ENCODE measurements at regions not wholly inside any gene's neighbourhood (a gene's known extent, or its start where the extent isn't known, plus 50 kb on each side); places are given as distances from the start of the nearest gene placed in this dataset.

- Histone ChIP-seq H3K14ac (ENCODE audit: insufficient read length) (no peak overlapping the region), H3K9ac (replicated peaks in 1 of 4; ENCODE audit: extremely low read depth in 1 of 4, low read depth in 3 of 4, low read length in 3 of 4) (no peak overlapping the region), H3K4ac (replicated peaks; ENCODE audit: insufficient read length, low read depth, low read length) (no peak overlapping the region), H3K18ac (ENCODE audit: extremely low read depth, low read length) (no peak overlapping the region), H3K4me2 (ENCODE audit: insufficient read depth in 1 of 2, low read depth in 2 of 2, low read length in 2 of 2) (no peak overlapping the region), H2AFZ (ENCODE audit: low read length) (no peak overlapping the region), H2BK12ac (ENCODE audit: low read depth, low read length) (no peak overlapping the region), H3K4me3 (ENCODE audit: extremely low read depth in 1 of 4, insufficient read depth in 2 of 4, low read depth in 3 of 4, low read length in 4 of 4) (no peak overlapping the region), H3K23me2 (ENCODE audit: low read depth, low read length) (no peaks in the 10 kb centered on the region), H3K27me3 (replicated peaks in 1 of 4; ENCODE audit: control insufficient read depth in 3 of 4, extremely low read depth in 1 of 4, insufficient read depth in 3 of 4, low read length in 3 of 4) (no peaks in the 10 kb centered on the region), H3K36me3 (ENCODE audit: control insufficient read depth in 2 of 4, insufficient read depth in 4 of 4, low read length in 3 of 4) (peaks cover 0 to 6% (median 2%) of the 10 kb centered on the region in 4 experiments; a peak in 3 of 8 replicates), H2AK5ac (ENCODE audit: low read depth, low read length) (no peak overlapping the region), H4K20me1 (replicated peaks in 1 of 2; ENCODE audit: control insufficient read depth in 1 of 2, insufficient read depth in 2 of 2, low read length in 2 of 2) (peaks cover 0 to 8% of the 10 kb centered on the region in 2 experiments), H2BK5ac (ENCODE audit: low read depth, low read length) (peak overlapping the region; percentile 30; the same call in 1 of the 2 replicates), H3K23ac (ENCODE audit: insufficient read length) (no peak overlapping the region), H2BK120ac (replicated peaks; ENCODE audit: low read depth, low read length) (no peak overlapping the region), H2BK15ac (ENCODE audit: low read length) (no peak overlapping the region), H4K8ac (ENCODE audit: extremely low read depth, insufficient read depth, low read length) (no peak overlapping the region), H4K91ac (replicated peaks; ENCODE audit: insufficient read length, low read length) (no peak overlapping the region), H3K56ac (replicated peaks; ENCODE audit: insufficient read length, low read depth, low read length) (no peak overlapping the region), H3K9me3 (ENCODE audit: insufficient read depth in 2 of 2, low read depth in 1 of 2, low read length in 1 of 2) (peaks cover 3 to 6% of the 10 kb centered on the region in 2 experiments; a peak in 2 of 4 replicates), H4K5ac (ENCODE audit: insufficient read length, low read depth, low read length) (no peak overlapping the region), H3K4me1 (replicated peaks in 1 of 4; ENCODE audit: control insufficient read depth in 3 of 4, insufficient read depth in 4 of 4, low read length in 3 of 4) (peaks cover 0 to 4% (median 0%) of the 10 kb centered on the region in 4 experiments; a peak in 2 of 7 replicates), H3K79me1 (ENCODE audit: low read depth, low read length) (no peaks in the 10 kb centered on the region), H3K79me2 (ENCODE audit: control insufficient read depth in 1 of 2, insufficient read depth in 2 of 2, low read length in 2 of 2) (no peaks in the 10 kb centered on the region; a peak in 1 of 4 replicates), H3K27ac (ENCODE audit: low read depth, low read length) (no peak overlapping the region), H2BK20ac (ENCODE audit: low read length) (no peak overlapping the region)
- ChIA-PET POLR2A (ENCODE audit: partially characterized antibody) (no interaction called here), CTCF (ENCODE audit: partially characterized antibody) (interaction anchor here (0.7 to 2.0 kb wide), 6 partner anchors 9 to 285 kb away, joined by 3 to 8 read pairs (median 4); no protein-coding TSS in a partner anchor)
- DNase-seq (ENCODE audit: low read depth in 1 of 2, low spot score in 2 of 2) (no peak), FAIRE-seq (no peak)
- 83% methylated on average over 10 of the region's 10 CpGs; no CpG with 5 or more reads in 1 of the 2 experiments for WGBS, 2 experiments (ENCODE audit: extremely low coverage in 1 of 2, insufficient coverage in 1 of 2, insufficient read length in 1 of 2, insufficient replicate concordance in 2 of 2, low coverage in 1 of 2, low lambda C conversion rate in 2 of 2, missing lambda C conversion rate in 1 of 2)
- no peak for TF ChIP-seq TCF12 (IDR thresholded peaks at IDR 0.05; ENCODE audit: low read depth, low read length)
- TF ChIP-seq GABPA (IDR thresholded peaks at IDR 0.05; ENCODE audit: borderline replicate concordance, insufficient read depth, low read length): no peak
These were observed 176.4 kb downstream of the SHANK2 start for GRCh38 chr11:71075871-71076420.

Measured in H1 (cell line).